ENCODE measurements at regions not wholly inside any gene's neighbourhood (a gene's known extent, or its start where the extent isn't known, plus 50 kb on each side); places are given as distances from the start of the nearest gene placed in this dataset.

DNA sequence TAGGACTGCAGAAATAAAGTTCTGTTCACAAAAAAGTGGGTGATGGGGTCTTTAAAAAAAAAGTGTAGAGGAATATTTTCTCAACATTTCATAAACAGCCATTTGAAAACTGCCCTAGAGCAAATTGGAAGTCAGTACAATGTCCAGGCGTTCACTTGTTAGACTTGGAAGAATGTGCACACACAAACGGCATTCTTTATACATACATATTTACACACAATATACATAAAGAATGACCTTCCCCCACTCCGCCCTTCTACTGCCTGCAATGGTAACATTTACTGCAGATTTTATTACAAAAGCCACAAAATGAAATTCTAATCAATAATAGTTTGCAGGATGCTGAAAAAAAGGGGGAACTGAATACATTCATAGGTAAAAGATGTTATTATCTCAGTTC is 103.4 kb upstream of the TOX3 start:
- TF ChIP-seq EGR1 (IDR thresholded peaks at IDR 0.05) (no peak), ZBTB7A (IDR thresholded peaks at IDR 0.05; ENCODE audit: low read depth) (no peak), TCF12 (IDR thresholded peaks at IDR 0.05; ENCODE audit: low read depth) (no peak), YY1 (IDR thresholded peaks at IDR 0.05; ENCODE audit: low read depth) (no peak), FOXM1 (IDR thresholded peaks at IDR 0.05; ENCODE audit: borderline replicate concordance, low read depth) (no peak), CEBPB (IDR thresholded peaks at IDR 0.05) (no peak), TAF1 (IDR thresholded peaks at IDR 0.05; ENCODE audit: low read depth) (no peak), USF1 (IDR thresholded peaks at IDR 0.05) (no peak), NFIC (IDR thresholded peaks at IDR 0.05) (no peak), CREB1 (IDR thresholded peaks at IDR 0.05; ENCODE audit: low read depth) (no peak), TEAD4 (IDR thresholded peaks at IDR 0.05) (no peak), MAX (IDR thresholded peaks at IDR 0.05) (no peak), RAD21 (IDR thresholded peaks at IDR 0.05; ENCODE audit: low read depth) (no peak), EP300 (IDR thresholded peaks at IDR 0.05; ENCODE audit: borderline replicate concordance) (no peak), REST (IDR thresholded peaks at IDR 0.05; ENCODE audit: low read depth) (no peak)

DNA sequence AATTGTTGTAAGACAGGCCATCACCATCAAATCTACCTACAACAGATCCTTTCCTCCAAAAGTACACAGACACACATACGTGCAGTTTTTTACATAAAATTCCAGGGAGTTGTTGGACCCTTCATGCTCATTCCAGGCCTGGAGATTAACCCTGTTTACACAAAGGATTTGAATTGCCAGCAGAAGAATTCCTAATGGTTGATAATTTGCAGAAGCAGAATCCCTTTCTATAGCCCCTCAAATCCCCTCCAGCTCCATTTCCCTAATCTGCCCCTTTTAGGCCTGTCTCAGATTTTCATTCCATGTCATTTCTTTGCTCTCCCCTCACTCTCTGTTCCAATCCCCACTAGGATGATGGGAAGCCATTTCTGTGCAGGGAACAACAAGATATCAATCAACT is 102.9 kb upstream of the TOX3 start:
- TF ChIP-seq ZBTB7A (IDR thresholded peaks at IDR 0.05; ENCODE audit: low read depth): no peak
- TF ChIP-seq EP300 (IDR thresholded peaks at IDR 0.05; ENCODE audit: borderline replicate concordance): no peak
- no peak for TF ChIP-seq TCF12 (IDR thresholded peaks at IDR 0.05; ENCODE audit: low read depth)
- TF ChIP-seq EGR1 (IDR thresholded peaks at IDR 0.05): no peak
- no peak for TF ChIP-seq MAX (IDR thresholded peaks at IDR 0.05)
- no peak for TF ChIP-seq REST (IDR thresholded peaks at IDR 0.05; ENCODE audit: low read depth)
- TF ChIP-seq YY1 (IDR thresholded peaks at IDR 0.05; ENCODE audit: low read depth): no peak
- TF ChIP-seq RAD21 (IDR thresholded peaks at IDR 0.05; ENCODE audit: low read depth): no peak
- TF ChIP-seq CEBPB (IDR thresholded peaks at IDR 0.05): no peak
- no peak for TF ChIP-seq TAF1 (IDR thresholded peaks at IDR 0.05; ENCODE audit: low read depth)
- TF ChIP-seq CREB1 (IDR thresholded peaks at IDR 0.05; ENCODE audit: low read depth): no peak
- no peak for TF ChIP-seq NFIC (IDR thresholded peaks at IDR 0.05)
- TF ChIP-seq USF1 (IDR thresholded peaks at IDR 0.05): no peak

DNA sequence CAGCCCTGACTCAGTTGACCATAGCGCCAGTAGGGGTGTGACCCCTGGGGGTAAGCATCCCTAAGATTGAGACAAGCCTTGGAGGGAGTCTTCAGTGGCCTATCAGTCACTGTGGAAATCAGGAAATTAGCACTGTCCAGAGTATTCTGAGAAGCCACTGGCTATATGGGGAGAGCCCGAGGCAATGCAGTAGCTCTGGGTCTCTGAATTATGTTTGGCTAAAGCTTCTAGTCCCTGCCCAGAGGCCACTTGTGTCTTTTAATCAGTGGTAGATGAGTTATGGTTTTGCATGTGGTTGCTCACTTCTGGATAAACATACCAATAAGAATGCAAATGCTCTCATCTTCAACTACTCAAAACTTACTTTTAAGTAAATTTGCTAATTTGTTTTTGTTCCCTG is 100.6 kb upstream of the TOX3 start:
- TF ChIP-seq RAD21 (IDR thresholded peaks at IDR 0.05; ENCODE audit: low read depth) (no peak), ZBTB7A (IDR thresholded peaks at IDR 0.05; ENCODE audit: low read depth) (no peak), EGR1 (IDR thresholded peaks at IDR 0.05) (no peak), FOXM1 (IDR thresholded peaks at IDR 0.05; ENCODE audit: borderline replicate concordance, low read depth) (no peak)

- TF ChIP-seq CEBPB (IDR thresholded peaks at IDR 0.05) (no peak), YY1 (IDR thresholded peaks at IDR 0.05; ENCODE audit: low read depth) (no peak), CREB1 (IDR thresholded peaks at IDR 0.05; ENCODE audit: low read depth) (no peak), NFIC (IDR thresholded peaks at IDR 0.05) (no peak), EP300 (IDR thresholded peaks at IDR 0.05; ENCODE audit: borderline replicate concordance) (no peak), TEAD4 (IDR thresholded peaks at IDR 0.05) (no peak), MAX (IDR thresholded peaks at IDR 0.05) (no peak), USF1 (IDR thresholded peaks at IDR 0.05) (no peak), FOXM1 (IDR thresholded peaks at IDR 0.05; ENCODE audit: borderline replicate concordance, low read depth) (no peak), REST (IDR thresholded peaks at IDR 0.05; ENCODE audit: low read depth) (no peak), TCF12 (IDR thresholded peaks at IDR 0.05; ENCODE audit: low read depth) (no peak), TAF1 (IDR thresholded peaks at IDR 0.05; ENCODE audit: low read depth) (no peak), ZBTB7A (IDR thresholded peaks at IDR 0.05; ENCODE audit: low read depth) (no peak), EGR1 (IDR thresholded peaks at IDR 0.05) (no peak), RAD21 (IDR thresholded peaks at IDR 0.05; ENCODE audit: low read depth) (no peak)
Measured at GRCh38 chr16:52643006-52643405, 96.1 kb upstream of the TOX3 start.

Measured in Ishikawa (cell line).